Stimulated activated CD8-positive, alpha-beta memory T cell treated with anti-CD3 and anti-CD28 coated beads, Interleukin-2, amount 100 ng/mL, for 48 hours (primary cell): ENCODE measurements at regions not wholly inside any gene's neighbourhood (a gene's known extent, or its start where the extent isn't known, plus 50 kb on each side); places are given as distances from the start of the nearest gene placed in this dataset.
A peak's percentile ranks its signal among the peaks of the same experiment; 100 is the strongest.
"Not testable (repeated sequence)": the region's sequence is repeated elsewhere in the genome, so short reads cannot be mapped to it uniquely, and the experiment has no call there.

ENCODE experiments used
- DNase-seq, 2 donors: peaks; one replicate each; pipeline ENCODE4 v3.0.0-alpha.2; 2020; ENCODE audit warnings: low read depth in 2 of 2

GRCh38 chrX:63179852-63180251 is 171.3 kb downstream of the SPIN4 start:
- not testable (repeated sequence) for DNase-seq

DNA sequence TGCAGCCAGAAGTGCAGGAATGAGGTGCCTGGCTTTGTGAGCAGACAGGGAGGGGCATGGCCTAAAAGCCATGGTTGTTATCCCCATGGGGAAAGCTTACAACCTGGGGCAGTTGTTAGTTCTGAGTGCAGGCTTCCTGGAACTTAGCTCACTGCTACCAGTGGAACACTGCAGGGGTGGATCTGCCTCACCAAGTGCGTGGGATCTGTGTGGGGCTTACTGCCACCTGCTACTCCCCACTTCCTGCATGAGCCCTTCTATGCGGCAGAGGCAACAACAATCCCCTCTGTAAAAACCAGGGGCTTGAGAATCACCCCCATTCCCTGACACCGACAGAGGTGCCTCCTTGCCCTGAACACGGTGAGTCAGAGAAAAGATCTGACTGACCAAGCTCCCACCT is 174.6 kb downstream of the SPIN4 start:
- DNase-seq: not testable (repeated sequence)

- not testable (repeated sequence) for DNase-seq
Measured at GRCh38 chrX:63173841-63174718, 177.1 kb downstream of the SPIN4 start.

DNA sequence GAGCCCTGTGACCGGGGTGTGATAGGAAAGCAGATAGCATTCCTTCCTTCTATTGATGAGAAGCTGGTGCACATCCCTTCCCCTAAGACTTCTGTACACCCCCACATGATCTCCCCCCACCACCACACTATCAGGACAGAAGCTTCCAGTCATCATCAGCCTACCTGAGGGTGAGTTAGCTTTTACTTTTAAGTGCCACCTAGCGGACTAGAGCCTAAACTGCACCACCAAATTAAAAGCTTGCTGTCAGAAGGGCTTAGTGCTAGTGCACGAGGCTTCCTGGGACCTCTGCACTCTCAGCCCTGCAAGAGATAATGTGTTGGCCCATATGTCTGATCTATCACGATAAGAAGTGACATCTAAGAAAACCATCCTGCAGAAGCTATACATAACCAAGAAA is 181.7 kb downstream of the SPIN4 start:
- not testable (repeated sequence) for DNase-seq

- not testable (repeated sequence) for DNase-seq
Measured at GRCh38 chrX:63168949-63169348, 182.2 kb downstream of the SPIN4 start.

GRCh38 chrX:63167002-63167401 is 184.1 kb downstream of the SPIN4 start:
- not testable (repeated sequence) for DNase-seq

DNA sequence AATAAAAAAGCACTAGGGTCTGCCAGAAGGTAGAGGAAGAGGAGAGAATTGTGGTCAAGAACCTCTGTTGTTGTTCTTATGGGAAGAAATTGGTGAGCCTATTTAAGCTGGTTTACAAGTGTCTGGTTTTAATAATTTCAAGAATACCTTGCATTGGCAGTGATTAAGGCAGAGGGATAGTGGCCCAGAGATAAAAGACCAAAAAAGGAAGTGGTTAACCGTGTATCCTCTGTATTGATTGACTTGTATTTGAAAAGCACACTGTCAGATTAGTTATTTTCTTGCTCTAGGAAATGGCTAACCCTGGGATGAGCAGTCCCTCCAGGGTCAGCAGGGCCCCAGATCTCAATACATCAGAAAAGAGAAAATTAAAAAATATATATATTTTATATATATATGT is 190.1 kb downstream of the SPIN4 start:
- DNase-seq: not testable (repeated sequence)

DNA sequence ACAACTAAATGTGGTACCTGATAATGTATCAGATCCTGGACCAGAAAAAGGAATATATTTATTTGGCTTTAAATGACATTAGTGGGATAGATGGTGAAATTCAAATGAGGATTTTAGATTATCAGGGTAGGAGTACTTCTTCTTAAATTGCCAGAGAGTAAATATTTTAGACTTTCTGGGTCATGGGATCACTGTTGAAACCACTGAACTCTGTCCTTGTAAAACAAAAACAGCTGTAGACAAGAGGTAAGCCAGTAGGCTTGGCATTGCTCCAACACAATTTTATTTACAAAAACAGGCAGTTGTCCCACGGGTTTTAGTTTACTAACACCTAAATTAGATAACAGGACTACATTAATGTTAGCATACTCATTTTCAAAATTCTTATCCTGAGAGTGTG is 190.8 kb downstream of the SPIN4 start:
- DNase-seq: not testable (repeated sequence)

GRCh38 chrX:63145526-63145925 is 205.6 kb downstream of the SPIN4 start:
- not testable (repeated sequence) for DNase-seq

GRCh38 chrX:63142588-63142987 is 208.5 kb downstream of the SPIN4 start:
- not testable (repeated sequence) for DNase-seq

DNA sequence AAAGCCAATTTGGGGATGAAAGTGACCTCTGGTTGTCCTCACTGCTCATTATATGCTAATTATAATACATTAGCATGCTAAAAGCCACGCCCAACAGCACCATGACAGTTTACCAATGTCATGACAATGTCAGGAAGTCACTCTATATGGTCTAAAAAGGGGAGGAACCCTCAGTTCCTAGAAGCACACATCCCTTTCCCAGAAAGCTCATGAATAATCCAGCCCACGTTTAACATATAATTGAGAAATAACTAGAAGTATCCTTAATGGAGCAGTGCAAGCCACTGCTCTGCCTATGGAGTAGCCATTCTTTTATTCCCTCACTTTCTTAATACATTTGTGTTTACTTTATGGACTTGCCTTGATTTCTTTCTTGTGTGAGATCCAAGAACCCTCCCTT is 215.3 kb downstream of the SPIN4 start:
- not testable (repeated sequence) for DNase-seq

DNA sequence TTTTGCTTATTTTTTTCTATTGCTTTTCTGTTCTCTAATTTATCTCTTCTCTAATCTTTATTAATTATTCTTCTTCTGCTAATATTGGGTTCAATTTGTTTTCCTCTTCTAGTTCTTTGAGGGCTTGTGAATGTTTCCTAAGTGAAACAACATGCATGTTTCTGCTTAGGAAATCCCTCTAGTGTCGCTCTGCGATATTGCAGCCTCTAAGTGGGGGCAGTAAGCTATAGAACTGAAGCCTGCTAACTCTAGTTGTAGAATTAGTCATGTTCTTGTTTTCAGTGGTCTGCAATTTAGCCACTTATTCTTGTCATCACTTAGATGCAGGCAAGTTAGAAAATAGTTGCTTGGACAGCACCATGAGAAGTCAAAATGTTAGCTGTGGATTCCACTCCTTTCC is 222.6 kb downstream of the SPIN4 start:
- DNase-seq: peak in 1 of 2 donors; percentile 2

DNA sequence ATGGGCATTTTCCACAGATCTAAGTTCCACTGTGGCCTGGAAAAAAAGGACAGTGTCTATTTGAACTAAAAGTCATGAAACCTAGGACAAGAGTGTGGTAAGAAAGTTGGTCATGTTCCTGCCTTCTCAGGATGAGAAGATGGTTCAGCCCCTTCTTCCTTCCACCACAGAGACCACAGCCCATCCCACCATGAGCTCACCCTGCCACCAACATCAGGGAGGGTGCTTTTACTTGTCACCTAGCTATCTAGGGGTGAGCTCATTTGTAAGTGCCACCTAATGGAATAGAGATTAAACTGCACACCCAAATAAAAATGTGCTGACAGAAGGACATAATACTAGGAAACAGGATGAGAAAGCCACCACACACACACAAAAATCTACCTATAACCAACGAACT is 235.9 kb downstream of the SPIN4 start:
- no peak for DNase-seq

- no peak for DNase-seq
Measured at GRCh38 chrX:63101879-63102620, 249.1 kb downstream of the SPIN4 start.

- no peak for DNase-seq
Measured at GRCh38 chrX:63058204-63058603, 292.9 kb downstream of the SPIN4 start.

- no peak for DNase-seq
Measured at GRCh38 chrX:63050225-63050624, 300.9 kb downstream of the SPIN4 start.

DNA sequence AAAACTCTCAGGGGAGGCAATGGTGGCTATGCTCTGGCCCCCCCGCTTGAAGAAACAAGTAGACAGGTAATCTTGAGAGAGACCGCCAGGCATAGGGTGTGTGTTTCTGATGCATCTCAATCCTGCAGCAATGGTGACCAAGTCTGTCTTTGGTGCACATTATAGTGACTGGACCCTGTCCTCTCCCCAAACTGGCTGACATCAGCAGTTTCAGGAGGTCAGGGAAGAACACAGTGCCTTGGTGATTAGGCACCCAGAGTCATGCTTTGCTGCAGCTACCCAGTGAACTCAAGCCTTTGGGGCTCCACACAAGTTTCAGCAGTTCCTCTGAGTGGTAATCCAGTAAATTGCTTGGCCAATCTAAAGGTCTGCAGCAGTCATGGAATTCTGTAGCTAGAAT is 318.3 kb downstream of the SPIN4 start:
- no peak for DNase-seq

DNA sequence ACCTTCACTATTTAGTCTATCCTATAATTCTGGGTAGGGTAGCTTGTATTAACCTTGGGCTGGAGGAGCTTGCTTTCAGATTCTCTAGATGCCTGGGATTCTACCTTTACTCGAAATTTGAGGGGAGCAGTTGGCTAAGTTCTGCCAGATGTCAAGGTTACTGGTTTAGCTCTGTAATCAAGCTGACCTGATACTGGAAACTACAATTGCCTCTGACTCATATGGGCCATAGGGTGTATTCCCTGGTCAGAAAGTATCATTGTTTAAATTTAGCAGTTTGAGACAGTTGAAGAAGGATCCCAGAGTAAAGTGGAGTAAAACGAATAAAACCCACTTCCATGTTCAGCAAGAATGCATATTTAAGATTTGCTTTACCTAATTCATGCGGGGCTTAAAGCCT is 337.6 kb downstream of the SPIN4 start:
- no peak for DNase-seq

- DNase-seq: no peak
Measured at GRCh38 chrX:63012574-63012973, 338.6 kb downstream of the SPIN4 start.

- not testable (repeated sequence) for DNase-seq
Measured at GRCh38 chrX:63000196-63000595, 350.9 kb downstream of the SPIN4 start.
